Smooth muscle cell of the brain vasculature (primary cell): ENCODE measurements at regions not wholly inside any gene's neighbourhood (a gene's known extent, or its start where the extent isn't known, plus 50 kb on each side); places are given as distances from the start of the nearest gene placed in this dataset.

Source experiments
- DNase-seq: peaks from one replicate; pipeline ENCODE4 v3.0.0-alpha.2; 2012; ENCODE audit warnings: low read depth, low spot score

DNA sequence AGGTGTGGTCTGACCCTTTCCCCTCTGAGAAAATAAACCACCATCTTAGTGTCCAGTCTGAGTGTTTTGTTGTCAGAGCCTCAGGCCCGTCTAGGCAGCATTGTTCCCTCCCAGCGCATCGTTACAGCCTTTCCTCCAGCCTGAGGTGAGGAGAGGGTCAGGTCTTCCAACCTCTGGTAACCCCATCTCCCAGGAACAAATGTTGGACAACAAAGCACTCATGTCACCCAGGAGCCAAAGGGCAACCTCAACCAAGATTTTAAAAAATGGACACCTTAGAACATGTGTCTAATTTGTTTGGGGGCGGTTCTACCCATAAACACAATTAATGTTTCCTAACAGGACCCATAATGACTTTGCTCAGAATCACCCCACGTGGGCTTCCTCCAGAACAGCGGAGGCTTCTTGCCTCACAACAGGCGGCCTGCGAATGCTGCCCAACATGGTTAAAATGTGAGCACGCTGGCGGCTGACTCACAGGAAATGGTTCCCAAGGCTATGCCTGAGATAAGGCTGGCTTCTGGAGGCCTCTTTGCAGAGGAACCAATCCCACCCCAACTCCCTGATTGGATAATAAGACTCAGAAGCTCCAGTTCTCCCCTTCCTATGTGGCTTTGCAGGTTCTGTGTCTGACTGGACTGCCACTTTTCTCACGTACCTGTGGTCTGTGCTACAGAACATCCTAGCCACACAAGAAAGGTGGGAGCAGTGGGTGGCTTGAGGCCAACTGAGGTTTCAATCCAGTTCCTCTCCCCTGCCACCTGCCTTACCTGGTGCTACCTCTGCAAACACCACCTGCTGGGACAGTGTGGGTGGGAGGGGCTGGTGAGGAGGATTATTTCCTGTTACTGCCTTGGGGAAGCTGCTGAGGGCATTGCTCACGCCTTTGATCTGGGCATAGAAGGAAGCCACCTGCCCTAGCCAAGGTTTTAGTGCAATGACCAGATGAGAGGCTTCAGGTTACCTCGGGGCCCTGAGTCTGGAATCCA lies 108.8 kb downstream of the B3GNT2 start:
- DNase-seq = peak; percentile 79

DNA sequence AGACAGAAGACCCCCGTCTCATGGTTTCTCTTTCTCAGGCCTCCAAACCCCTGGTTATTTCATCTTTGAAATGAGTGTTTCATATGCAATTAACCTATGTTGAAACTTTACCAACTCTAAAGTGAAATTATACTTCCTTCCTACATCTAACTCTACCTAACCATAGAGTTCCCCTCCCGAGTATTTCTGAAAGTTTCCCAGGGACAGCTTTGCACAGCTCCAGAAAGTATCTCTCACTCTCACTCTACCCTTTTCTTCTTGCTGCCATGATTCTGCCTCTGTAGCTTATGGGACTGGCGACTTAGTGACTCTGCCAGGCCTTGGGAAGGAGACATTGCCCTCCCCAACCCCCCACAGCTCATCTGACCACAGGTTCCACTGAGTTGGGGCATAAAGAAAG lies 107.9 kb downstream of the B3GNT2 start:
- DNase-seq = no peak

DNA sequence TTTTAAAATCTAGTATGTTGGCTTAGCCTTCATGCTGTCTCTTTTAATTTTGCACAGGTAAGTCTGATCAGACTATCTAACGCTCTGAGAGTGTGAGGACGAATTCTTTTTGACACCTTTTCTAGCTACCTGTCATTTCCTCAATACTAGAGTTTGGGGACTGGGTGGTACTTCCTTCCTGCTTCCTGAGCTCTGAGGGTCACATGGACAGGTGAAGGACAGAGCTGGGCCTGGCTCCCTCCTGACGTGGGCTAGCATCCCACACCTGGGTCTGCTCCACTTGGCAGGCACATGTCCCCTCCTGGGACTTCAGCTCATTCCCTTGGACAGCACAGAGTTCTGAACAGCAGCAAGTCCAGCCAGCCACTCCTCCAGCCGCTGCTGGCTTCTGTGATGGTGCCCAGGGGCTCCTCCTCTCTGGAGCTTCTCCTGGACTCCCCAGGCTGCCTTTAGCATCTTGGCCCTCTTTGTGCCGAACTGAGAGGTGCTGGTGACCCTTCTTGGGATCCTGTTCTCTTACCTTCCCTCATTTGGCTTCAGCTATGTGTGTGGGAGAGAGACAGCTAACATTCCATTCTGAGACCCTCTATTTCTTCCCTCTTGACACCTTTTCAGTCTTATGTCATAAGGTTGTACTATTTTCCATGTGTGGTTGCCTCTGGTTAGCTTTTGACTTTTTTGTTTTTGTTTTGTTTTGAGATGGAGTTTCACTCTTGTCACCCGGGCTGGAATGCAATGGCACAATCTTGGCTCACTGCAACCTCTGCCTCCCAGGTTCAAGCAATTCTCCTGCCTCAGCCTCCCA lies 106.9 kb downstream of the B3GNT2 start:
- no peak for DNase-seq

DNA sequence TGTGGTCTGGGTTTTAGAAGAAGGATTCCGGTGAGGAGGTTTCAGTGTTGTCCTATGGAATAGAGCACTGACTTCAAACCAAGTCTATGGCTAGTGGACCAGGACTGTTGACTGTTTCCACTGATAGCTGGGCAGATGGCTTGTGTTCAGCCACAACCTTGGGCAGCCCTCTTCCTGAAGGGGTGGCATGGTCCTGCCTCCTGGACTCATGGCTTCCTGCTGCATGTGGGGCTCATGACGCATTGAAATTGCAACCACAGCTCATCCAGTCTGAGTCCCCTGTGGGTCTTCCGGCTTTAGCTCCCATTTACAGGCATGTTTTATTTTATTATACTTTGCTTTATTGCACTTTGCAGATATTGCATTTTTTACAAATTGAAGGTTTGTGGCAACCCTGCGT lies 105.0 kb downstream of the B3GNT2 start:
- no peak for DNase-seq

DNA sequence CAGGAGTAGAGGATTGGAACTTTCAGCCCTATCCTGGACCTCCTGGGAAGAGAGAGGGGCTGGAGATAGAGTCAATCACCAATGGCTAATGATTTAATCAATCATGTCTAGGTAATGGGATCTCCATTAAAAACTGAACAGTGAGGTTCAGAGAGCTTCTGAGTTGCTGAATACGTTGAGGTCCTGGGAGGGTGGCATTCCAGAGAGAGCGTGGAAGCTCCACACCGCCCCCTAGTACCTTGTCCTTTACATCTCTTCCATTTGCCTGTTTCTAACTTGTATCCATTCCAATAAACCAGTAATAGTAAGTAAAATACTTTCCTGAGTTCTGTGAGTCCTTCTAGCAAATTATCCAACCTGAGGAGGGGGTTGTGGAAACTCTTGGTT lies 101.7 kb downstream of the B3GNT2 start:
- no peak for DNase-seq

DNA sequence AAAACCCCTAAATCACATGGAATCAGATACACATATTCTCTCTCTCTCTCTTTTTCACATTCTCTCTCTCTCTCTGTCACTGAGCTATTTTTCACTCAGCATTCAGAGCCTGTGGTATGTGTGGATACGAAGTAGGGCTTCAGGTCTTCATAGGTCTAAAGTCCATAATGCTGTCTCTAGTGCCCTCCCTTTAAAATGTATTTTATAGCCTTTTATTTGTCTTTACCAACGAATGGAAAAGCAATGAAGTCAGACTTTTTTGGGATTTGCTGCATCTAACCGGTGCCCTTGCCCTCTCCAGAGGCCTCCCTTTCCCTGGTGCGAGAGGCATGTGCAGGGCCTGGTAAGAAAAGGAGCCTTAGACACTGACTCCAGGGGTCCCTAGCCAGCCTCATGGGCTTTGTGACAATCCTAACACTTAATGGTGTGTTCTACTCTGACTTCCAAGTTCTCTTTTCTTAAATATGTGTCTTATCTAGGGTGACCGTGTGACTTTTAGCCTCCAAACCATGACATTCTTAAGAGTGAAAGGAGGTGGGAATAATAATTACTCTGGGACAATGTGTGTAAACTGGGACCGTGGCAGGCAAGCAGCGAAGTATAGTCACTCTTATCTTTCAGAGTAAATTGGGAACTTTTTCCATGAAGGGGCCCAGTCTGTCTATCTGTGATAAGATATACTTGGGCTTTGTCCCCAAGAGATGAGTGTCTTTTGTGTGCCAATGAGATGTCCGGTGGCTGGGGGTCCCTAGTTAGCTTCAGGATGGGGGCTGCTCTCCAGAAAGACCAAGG lies 101.1 kb downstream of the B3GNT2 start:
- DNase-seq = no peak

DNA sequence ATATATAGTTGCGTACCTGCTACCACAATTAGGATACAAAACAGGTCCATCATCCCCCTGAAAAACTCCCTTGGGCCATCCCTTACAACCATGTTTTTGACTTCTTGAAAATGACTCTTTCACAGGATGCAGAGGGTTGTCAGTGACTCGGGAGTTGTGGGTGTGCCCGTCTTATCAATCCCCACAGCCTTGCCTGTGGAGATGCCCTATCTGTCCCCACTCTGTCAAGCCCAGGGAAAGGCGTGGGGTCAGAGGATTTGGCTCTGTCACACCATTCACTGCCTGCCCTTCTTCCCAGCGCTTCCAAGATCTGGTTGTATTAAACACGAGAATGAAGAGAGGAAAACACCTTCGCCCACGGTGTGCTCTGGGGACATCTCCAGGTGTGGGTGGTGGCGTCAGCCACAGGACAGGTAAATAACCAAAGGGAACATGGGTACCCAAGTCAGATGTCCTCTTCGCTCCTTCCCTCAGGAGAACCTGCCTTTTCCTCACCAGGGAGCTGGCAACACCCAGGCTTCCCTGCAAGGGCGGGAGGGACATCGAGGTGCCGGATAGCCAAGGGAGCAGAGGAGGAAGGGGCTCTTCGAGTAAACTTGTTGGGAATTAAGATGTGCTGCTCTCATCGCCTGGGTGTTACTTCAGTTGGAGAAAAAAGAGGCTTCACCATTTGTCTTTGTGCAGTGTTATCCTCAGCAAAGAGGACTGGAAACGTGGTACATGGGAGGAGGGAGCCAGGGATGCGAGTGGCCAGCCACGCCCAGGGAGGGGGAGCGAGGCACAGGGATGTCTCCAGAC lies 100.3 kb downstream of the B3GNT2 start:
- no peak for DNase-seq

DNA sequence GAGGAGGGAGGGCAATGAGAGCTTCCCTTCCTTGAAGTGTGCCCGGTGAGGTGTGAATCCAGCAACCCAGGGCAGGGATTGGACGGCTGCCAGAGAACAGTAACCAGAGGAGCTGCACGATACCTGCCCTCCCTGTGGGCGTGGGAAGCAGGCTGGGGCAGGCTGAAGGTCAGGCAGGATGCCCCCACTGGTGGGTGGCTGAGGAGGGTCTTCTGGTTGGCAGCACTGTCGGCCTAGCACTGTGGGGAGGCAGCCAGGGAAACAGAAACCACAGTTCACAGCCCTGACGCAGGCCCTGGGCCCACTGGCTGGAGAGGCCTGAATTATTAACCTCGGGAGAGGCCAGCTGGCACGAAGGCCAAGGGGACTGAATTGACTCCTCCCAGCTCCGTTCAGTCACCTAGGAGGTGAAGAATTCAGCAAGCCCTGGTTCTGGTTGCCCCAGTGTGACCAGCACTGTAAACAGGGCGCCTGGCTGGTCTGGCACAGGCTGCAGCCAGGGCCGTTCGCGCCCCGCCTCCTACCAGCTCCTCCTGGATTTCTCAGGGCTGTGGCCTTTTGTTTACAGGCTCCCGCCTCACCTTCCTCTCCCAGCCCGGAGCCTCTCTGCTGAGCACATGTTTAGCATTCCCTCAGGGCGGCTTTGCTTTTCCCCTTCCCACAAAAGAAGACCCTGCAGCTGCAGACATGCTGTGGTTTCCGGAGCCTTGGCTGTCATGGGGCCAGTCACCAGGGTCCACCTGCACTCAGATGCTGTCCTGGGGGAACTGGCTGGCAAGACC lies 97.8 kb downstream of the B3GNT2 start:
- DNase-seq = no peak

DNA sequence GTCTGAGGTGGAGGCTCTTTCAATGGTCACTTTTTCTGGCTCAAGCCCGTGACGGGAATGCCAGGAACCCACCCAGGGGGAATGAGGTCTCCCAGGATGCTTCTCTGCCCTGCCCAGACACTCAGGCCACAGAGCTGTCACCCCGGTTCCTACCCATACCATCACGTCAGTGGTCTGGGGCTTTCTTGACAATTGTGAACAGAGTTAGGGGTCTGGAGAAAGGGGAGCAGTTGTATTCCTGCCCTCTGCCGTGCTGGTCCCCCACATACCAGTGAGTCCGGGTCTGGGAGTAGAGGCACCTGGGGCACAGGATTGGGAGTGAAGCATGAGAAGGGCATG lies 97.2 kb downstream of the B3GNT2 start:
- no peak for DNase-seq

DNA sequence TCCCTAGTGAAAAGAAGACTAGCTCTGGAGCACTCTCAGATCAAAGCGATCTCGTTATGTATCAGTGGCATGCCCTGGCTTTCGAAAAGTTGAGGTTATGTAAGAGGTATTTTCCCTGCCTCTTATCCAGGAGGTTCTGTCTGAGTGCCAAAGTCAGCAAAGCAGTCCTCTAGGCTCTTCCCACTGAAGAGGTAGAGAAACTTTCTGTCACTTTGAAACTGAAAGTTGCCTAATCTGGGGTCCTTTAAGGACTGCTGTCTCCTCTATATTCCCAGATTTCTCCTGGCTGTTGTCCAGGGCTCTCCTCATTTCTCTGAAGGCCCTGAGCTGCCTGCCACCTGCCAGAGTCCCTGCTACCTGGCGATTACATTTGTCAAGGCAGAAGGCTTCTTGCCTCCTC lies 96.3 kb downstream of the B3GNT2 start:
- no peak for DNase-seq

DNA sequence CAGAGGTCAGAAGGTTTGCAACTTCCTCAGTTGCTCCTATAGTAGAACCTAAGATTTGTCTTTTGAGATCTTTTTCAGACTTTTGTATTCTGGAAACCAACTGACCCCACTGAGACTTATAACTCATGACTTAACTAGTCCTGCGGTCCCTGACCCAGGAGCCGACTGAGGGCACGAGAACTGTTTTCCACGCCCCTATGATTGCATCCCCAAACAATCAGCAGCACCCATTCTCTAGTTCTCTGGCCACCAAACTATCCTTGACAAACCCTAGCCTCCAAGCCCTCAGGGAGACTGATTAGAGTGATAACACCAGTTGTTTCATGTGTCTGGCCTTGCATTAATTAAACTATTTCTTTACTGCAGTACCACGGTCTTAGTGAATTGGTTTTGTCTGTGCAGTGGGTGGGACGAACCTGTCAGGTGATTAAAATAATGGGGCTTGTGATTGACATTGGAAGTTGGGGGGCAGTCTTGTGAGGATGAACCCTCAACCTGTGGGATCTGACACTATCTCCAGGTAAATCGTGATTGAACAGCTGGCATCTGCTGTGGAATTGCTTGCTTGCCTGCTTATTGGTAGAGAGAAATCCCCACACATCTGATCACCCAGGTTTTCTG lies 95.7 kb downstream of the B3GNT2 start:
- no peak for DNase-seq

DNA sequence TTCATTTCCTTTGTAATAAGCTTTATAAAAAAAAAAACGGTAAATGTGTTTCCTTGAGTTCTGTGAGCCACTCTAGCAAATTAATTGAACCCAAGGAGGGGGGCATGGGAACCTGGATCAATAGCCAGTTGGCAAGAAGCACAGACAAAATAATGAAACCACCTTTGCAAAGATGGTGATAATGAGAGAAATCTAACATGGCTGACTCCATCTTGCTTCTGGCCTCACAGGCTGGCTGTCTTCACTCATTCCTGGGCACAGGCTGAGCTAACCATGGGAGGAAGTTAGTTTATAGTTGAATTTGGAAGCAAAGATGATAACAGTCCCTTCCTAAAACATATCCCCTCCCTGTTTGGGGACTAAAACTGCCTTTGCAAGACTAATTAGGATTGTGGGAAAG lies 95.1 kb downstream of the B3GNT2 start:
- no peak for DNase-seq

DNA sequence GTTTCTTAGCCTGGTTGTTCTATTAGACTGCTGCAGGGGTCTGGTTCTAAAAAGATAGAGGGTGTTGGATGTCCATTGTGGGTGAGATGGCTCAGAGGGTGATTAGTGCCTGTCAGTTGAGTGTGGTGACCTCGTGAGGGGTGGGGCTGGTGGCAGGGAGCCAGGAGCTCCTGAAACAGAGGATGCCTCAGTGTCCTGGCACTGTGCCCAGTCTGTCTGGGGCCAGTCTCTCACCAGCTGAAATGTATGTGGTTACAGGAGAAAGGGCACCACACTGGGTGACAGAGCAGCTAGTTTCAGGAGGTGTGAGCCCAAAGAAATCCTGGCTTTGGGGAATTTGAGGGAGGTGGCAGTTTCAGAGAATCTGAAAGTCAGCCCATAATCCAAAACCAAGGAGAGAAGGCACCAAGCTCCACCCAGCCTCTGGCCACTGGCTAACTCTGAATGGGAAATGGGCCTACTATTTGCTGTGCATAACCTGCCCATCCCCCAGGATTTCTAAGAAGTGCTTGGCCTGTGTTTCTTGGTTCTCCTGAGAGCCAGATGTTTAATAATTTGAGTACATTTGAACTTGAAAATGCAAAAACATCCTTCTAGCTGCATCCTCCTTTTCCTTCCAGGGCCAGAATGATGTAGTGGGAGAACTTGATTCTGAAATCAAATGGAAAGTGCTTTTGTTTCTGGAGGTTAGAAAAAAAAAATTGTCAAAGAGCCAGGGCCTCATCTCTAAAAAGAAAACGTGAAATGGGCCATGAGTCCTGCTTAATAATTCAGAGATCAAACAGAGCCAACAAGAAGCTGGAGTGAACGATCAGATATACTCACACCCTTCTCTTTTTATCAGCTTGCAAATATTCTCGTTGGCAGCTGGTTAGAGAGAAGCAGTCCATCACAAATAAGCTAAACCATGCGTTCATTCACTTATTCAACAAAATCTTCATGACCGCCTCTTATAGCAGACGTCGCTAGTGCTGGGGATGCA lies 92.3 kb downstream of the B3GNT2 start:
- DNase-seq = no peak

DNA sequence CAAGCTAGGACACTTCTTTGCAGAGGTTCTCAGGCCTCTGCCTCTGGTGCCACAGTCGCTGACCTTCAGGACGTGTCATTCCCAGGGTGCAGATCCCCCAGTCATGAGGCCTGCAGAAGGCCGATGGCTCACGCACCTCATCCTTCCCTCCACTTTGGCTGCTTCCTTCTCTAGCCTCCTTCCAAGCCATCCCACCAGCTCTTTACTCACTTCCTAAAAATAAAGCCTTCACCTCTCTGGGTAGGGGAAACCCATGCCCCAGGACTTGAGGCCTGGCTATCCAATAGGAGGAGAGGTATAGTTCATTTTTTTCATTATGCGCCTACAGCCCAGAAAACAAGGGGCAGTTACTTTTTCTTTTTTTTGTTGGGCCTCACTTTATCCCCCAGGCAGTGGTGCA lies 91.4 kb downstream of the B3GNT2 start:
- DNase-seq = no peak

DNA sequence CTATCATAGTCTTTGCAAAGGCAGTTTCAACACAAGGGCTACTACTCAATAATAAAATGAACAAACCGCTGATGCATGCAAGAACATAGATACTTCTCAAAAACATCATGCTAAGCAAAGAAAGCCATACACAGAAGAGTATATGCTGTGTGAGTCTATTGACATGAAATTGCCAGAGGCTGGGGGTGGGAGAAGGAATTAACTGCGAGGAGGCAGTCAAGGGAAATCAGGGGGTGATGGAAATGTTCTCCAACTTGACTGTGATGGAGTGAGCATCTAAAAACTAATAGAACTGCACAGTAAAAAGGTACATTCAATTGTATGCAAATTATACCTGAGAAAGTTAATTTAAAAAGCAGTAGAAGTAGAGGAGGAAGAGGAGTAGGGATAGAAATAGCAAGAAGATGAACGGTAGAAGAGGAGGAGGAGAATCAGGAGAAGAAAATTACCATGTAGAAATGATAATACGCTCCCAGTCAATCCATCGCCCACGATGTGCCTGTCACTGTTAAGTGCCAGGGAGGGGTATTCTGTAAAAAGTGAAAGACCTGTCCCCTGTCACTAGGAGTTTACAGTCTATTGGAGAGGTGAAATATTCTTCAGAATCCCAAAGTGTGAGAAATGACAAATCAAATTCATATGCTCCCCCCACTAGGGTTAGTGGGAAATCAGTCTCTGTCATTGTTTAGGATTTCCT lies 90.3 kb downstream of the B3GNT2 start:
- no peak for DNase-seq

DNA sequence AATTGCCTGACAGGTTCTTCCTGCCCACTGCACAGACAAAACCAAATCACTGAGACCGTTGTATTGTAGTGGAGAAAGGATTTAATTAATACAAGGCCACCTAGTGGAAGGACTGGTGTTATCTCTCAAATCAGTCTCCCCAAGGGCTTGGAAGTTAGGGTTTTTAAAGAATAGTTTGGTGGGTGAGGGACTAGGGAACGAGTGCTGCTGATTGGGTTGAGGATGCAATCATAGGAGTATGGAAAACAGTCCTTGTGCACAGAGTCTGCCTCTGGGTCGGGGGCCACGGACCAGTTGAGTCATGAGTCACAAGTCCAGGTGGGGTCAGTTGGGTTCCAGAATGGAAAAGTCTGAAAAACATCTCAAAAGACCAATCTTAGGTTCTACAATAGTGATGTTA lies 89.1 kb downstream of the B3GNT2 start:
- DNase-seq = no peak

DNA sequence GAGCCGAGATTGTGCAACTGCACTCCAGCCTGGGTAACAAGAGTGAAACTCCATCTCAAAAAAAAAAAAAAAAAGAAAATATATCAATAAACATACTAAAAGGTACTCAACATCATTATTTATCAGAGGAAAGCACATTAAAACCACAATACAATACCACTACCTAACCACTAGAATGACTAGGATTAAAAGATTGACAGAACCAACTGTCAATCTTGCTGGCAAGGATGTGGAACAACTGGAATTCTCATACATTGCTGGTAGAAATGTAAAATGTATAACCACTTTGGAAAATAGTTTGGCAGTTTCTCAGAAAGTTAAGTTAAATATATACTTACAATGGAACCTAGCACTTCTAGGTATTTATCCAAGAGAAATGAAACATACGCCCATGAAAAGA lies 88.6 kb downstream of the B3GNT2 start:
- DNase-seq = no peak

DNA sequence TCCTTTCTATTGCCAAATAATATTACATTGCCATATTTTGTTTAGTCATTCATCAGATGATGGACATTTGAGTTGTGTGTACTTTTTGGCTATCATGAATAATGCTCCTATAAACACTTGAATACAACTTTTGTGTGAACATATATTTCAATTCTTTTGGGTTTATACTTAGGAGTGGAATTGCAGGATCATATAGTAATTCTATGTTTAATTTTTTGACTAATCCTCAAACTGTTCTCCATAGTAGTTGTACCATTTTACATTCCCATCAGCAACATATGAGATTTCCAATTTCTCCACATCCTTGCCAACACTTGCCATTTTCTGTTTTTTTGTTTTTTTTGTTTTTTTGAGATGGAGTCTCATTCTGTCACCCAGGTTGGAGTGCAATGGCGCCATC lies 87.2 kb downstream of the B3GNT2 start:
- no peak for DNase-seq
